A549 (cell line): ENCODE measurements at regions not wholly inside any gene's neighbourhood (a gene's known extent, or its start where the extent isn't known, plus 50 kb on each side); places are given as distances from the start of the nearest gene placed in this dataset.
"Not testable (repeated sequence)": the region's sequence is repeated elsewhere in the genome, so short reads cannot be mapped to it uniquely, and the experiment has no call there.

Experiments
- ATAC-seq, 2 experiments: fragments of 200-7000 bp in 1 of 2; fragments of >200 bp in 1 of 2; cut with Nextera tagmentation in 1 of 2; cut with Tn5 transposase in 1 of 2; 3 replicates each; pipeline versions ENCODE4 v1.8.0 to v1.9.1; 2018 to 2020; ENCODE audit warnings: mild to moderate bottlenecking in 1 of 2, moderate library complexity in 1 of 2
- CTCF ChIA-PET: fragments of 300-600 bp; sonication (Branson Sonifier 250); formaldehyde crosslinking; extraction: SDS; loops from one replicate; lab custom pipeline; 2021; ENCODE audit warnings: antibody characterized with exemption, inconsistent platforms; lab: Yijun Ruan, JAX
- POLR2A ChIA-PET: fragments of 350-600 bp; formaldehyde crosslinking; extraction: SDS; loops from one replicate; lab custom pipeline; 2021; ENCODE audit warnings: antibody characterized with exemption, inconsistent platforms; lab: Yijun Ruan, JAX
- DNase-seq, 2 experiments: peaks; one replicate each; pipeline versions ENCODE4 v3.0.0 to v3.0.0-alpha.2; 2011 to 2016; ENCODE audit warnings: low read depth in 1 of 2, low spot score in 1 of 2
- FAIRE-seq: peaks from 2 replicates; lab custom pipeline; 2011; peaks lifted over from hg19 to GRCh38; lab: Jason Lieb, UNC
- H3K27ac ChIP-seq, 2 experiments: fragments of >200 bp; sonication (Bioruptor Twin); formaldehyde crosslinking; 3 replicates each; pipeline ENCODE4 v1.5.1; 2016 to 2017
- H3K4me1 ChIP-seq: fragments of >200 bp; sonication (Bioruptor Twin); formaldehyde crosslinking; 3 replicates; pipeline ENCODE4 v1.6.1; 2016
- H3K4me2 ChIP-seq: fragments of >200 bp; sonication (Bioruptor Twin); formaldehyde crosslinking; 3 replicates; pipeline ENCODE4 v1.6.1; 2016
- H3K4me3 ChIP-seq: fragments of >200 bp; sonication (Bioruptor Twin); formaldehyde crosslinking; 3 replicates; pipeline ENCODE4 v1.5.1; 2016
- H3K9me3 ChIP-seq: fragments of >200 bp; sonication (Bioruptor Twin); formaldehyde crosslinking; 3 replicates; pipeline ENCODE4 v1.6.1; 2016
- CBX2 ChIP-seq: fragments of 200-600 bp; sonication (generic); IDR thresholded peaks from 2 replicates; pipeline ENCODE4 v1.6.1; 2016; ENCODE audit warnings: low read depth, mild to moderate bottlenecking, borderline replicate concordance
- CEBPB ChIP-seq, 2 experiments: fragments of >200 bp in 1 of 2; sonication (Bioruptor Twin) in 1 of 2; formaldehyde crosslinking in 1 of 2; IDR thresholded peaks; 2 replicates each; pipeline ENCODE4 v1.6.1; 2012 to 2016
- CHD2 ChIP-seq: fragments of 150-350 bp; IDR thresholded peaks from 2 replicates; pipeline ENCODE4 v1.6.1; 2014; ENCODE audit warnings: low read length; ENCODE audit not compliant: partially characterized antibody
- EP300 ChIP-seq, 2 experiments: fragments of >200 bp; sonication (Bioruptor Twin); formaldehyde crosslinking; IDR thresholded peaks; 2 replicates in 1 of 2; 3 replicates in 1 of 2; pipeline ENCODE4 v1.6.1; 2016 to 2017
- ESRRA ChIP-seq: fragments of 150-350 bp; IDR thresholded peaks from 2 replicates; pipeline ENCODE4 v1.6.1; 2014; ENCODE audit warnings: mild to moderate bottlenecking, low read length, borderline replicate concordance
- HDAC2 ChIP-seq: fragments of 200-600 bp; sonication (generic); IDR thresholded peaks from 2 replicates; pipeline ENCODE4 v1.6.1; 2016
- HOXA7 ChIP-seq: fragments of 250-450 bp; sonication (Bioruptor Pico); IDR thresholded peaks from 2 replicates; pipeline ENCODE4 v1.5.0; 2020; ENCODE audit warnings: mild to moderate bottlenecking, moderate library complexity
- HOXB13 ChIP-seq: fragments of 250-450 bp; sonication (Bioruptor Pico); IDR thresholded peaks from 2 replicates; pipeline ENCODE4 v1.5.0; 2020; ENCODE audit warnings: low read depth, mild to moderate bottlenecking, moderate library complexity
- MAX ChIP-seq: IDR thresholded peaks from 2 replicates; pipeline ENCODE4 v1.6.1; 2012
- MAZ ChIP-seq: fragments of 150-350 bp; IDR thresholded peaks from 2 replicates; pipeline ENCODE4 v1.6.1; 2014; ENCODE audit warnings: antibody characterized with exemption, low read depth, low read length, borderline replicate concordance
- MYC ChIP-seq: IDR thresholded peaks from 2 replicates; pipeline ENCODE4 v1.6.1; 2012; ENCODE audit warnings: mild to moderate bottlenecking, inconsistent platforms, low read length, improper control_type of control experiment, borderline replicate concordance
- NPAS2 ChIP-seq: fragments of 250-450 bp; sonication (Bioruptor Pico); IDR thresholded peaks from 2 replicates; pipeline ENCODE4 v1.8.0; 2022; ENCODE audit warnings: mild to moderate bottlenecking, moderate library complexity, borderline replicate concordance
- REST ChIP-seq: fragments of 200-600 bp; sonication (generic); IDR thresholded peaks from 2 replicates; pipeline ENCODE4 v1.6.1; 2016; ENCODE audit warnings: antibody characterized with exemption, mild to moderate bottlenecking, moderate library complexity
- RFX5 ChIP-seq: fragments of 450-650 bp; IDR thresholded peaks from 2 replicates; pipeline ENCODE4 v1.7.1; 2014; ENCODE audit warnings: antibody characterized with exemption, mild to moderate bottlenecking, moderate library complexity
- SREBF2 ChIP-seq: fragments of 450-650 bp; IDR thresholded peaks from 2 replicates; pipeline ENCODE4 v1.6.1; 2014; ENCODE audit warnings: mild to moderate bottlenecking, moderate library complexity
- TFCP2L1 ChIP-seq: fragments of 250-450 bp; sonication (Bioruptor Pico); IDR thresholded peaks from 2 replicates; pipeline ENCODE4 v1.5.0; 2021; ENCODE audit warnings: mild to moderate bottlenecking
- USF2 ChIP-seq: fragments of 450-650 bp; IDR thresholded peaks from 2 replicates; pipeline ENCODE4 v1.6.1; 2014; ENCODE audit warnings: antibody characterized with exemption
- ZFP36 ChIP-seq: fragments of 450-650 bp; IDR thresholded peaks from 2 replicates; pipeline ENCODE4 v1.6.1; 2014; ENCODE audit warnings: borderline replicate concordance; ENCODE audit not compliant: partially characterized antibody
- ZNF302 ChIP-seq: fragments of 250-450 bp; sonication (Bioruptor Pico); IDR thresholded peaks from 2 replicates; pipeline ENCODE4 v1.9.0; 2021; ENCODE audit warnings: inconsistent platforms, mild to moderate bottlenecking, moderate library complexity
- ZSCAN20 ChIP-seq: fragments of 250-450 bp; sonication (Bioruptor Pico); IDR thresholded peaks from 2 replicates; pipeline ENCODE4 v1.8.0; 2022; ENCODE audit warnings: mild to moderate bottlenecking, moderate library complexity
- WGBS: methylation state at CpG from one replicate; pipeline ENCODE4 v1.1.6; 2017; ENCODE audit errors: missing lambda C conversion rate; 5-methylcytosine and 5-hydroxymethylcytosine counted together

- Histone ChIP-seq H3K27ac (no peak overlapping the region), H3K4me3 (no peak overlapping the region), H3K4me2 (no peak overlapping the region), H3K9me3 (no peaks in the 10 kb centered on the region), H3K4me1 (no peaks in the 10 kb centered on the region)
- TF ChIP-seq MAX (no peak), MYC (no peak), HOXB13 (no peak), SREBF2 (no peak), ZNF302 (CRISPR knock-in tag) (no peak), TFCP2L1 (CRISPR knock-in tag) (no peak), ESRRA (no peak), HDAC2 (no peak), ZSCAN20 (no peak), EP300 (IDR thresholded peaks at IDR 0.05) (no peak)
- ChIA-PET CTCF (interaction anchor here (0.9 kb wide), 1 partner anchor 20 kb away, joined by 3 read pairs; no protein-coding TSS in a partner anchor), POLR2A (no interaction called here)
- ATAC-seq: no peak
- FAIRE-seq: no peak
- no peak for DNase-seq
- 43% methylated on average over 12 of the region's 12 CpGs for WGBS
Observed at GRCh38 chr22:27073601-27074425, 416.4 kb downstream of the MIAT start.

GRCh38 chr22:27075028-27075678 lies 417.8 kb downstream of the MIAT start:
- 36% methylated on average over 6 of the region's 6 CpGs for WGBS
- ATAC-seq: peak in 1 of 2 experiments; percentile 56; a peak in 1 of 6 replicates
- no peak overlapping the region for H3K4me2 ChIP-seq
- no peaks in the 10 kb centered on the region for H3K4me1 ChIP-seq
- POLR2A ChIA-PET: no interaction called here
- no peak for DNase-seq
- TF ChIP-seq RFX5 (no peak), ZNF302 (CRISPR knock-in tag) (no peak), HOXA7 (CRISPR knock-in tag) (no peak), ESRRA (peak; percentile 68; the same call in 1 of the 2 replicates), REST (peak; percentile 84)
- TF ChIP-seq, all 56 proteins: peak for 2
- Histone ChIP-seq H3K9me3 (no peaks in the 10 kb centered on the region), H3K4me3 (no peak overlapping the region), H3K27ac (no peak overlapping the region)
- FAIRE-seq: no peak
- CTCF ChIA-PET: no interaction called here

GRCh38 chr22:27075891-27076290 lies 418.5 kb downstream of the MIAT start:
- ATAC-seq: no peak
- Histone ChIP-seq H3K4me1 (no peaks in the 10 kb centered on the region), H3K4me3 (no peak overlapping the region)
- 20% methylated on average over 6 of the region's 7 CpGs for WGBS
- FAIRE-seq: no peak
- POLR2A ChIA-PET: no interaction called here
- TF ChIP-seq USF2: no peak
- TF ChIP-seq CBX2: no peak
- no peak for TF ChIP-seq NPAS2 (CRISPR knock-in tag)
- TF ChIP-seq MAZ: no peak
- TF ChIP-seq ZFP36: no peak
- TF ChIP-seq CEBPB (IDR thresholded peaks at IDR 0.05): no peak
- no peak for TF ChIP-seq CHD2
- TF ChIP-seq, all 56 proteins: peak for 0
- DNase-seq: no peak
- Histone ChIP-seq H3K4me2 (no peak overlapping the region), H3K27ac (no peak overlapping the region), H3K9me3 (no peaks in the 10 kb centered on the region)
- CTCF ChIA-PET: no interaction called here

- not testable (repeated sequence) for ATAC-seq
Observed at GRCh38 chr22:27078064-27078463, 420.7 kb downstream of the MIAT start.

More at GRCh38 chr22:27078064-27078463, 420.7 kb downstream of the MIAT start:
- H3K4me2 ChIP-seq, H3K9me3 ChIP-seq, H3K4me1 ChIP-seq, FAIRE-seq, H3K4me3 ChIP-seq, DNase-seq, POLR2A ChIA-PET, CTCF ChIA-PET, H3K27ac ChIP-seq: not testable (repeated sequence)
- WGBS: 54% methylated on average over 3 of the region's 3 CpGs
